ENCODE measurements at regions not wholly inside any gene's neighbourhood (a gene's known extent, or its start where the extent isn't known, plus 50 kb on each side); places are given as distances from the start of the nearest gene placed in this dataset.

- no peaks in the 10 kb centered on the region for H3K36me3 ChIP-seq (replicated peaks)
- no peak overlapping the region for H3K27ac ChIP-seq
- no peaks in the 10 kb centered on the region for H3K27me3 ChIP-seq (replicated peaks)
- TF ChIP-seq, protein P1, sequence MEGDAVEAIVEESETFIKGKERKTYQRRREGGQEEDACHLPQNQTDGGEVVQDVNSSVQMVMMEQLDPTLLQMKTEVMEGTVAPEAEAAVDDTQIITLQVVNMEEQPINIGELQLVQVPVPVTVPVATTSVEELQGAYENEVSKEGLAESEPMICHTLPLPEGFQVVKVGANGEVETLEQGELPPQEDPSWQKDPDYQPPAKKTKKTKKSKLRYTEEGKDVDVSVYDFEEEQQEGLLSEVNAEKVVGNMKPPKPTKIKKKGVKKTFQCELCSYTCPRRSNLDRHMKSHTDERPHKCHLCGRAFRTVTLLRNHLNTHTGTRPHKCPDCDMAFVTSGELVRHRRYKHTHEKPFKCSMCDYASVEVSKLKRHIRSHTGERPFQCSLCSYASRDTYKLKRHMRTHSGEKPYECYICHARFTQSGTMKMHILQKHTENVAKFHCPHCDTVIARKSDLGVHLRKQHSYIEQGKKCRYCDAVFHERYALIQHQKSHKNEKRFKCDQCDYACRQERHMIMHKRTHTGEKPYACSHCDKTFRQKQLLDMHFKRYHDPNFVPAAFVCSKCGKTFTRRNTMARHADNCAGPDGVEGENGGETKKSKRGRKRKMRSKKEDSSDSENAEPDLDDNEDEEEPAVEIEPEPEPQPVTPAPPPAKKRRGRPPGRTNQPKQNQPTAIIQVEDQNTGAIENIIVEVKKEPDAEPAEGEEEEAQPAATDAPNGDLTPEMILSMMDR (IDR thresholded peaks at IDR 0.05; ENCODE audit: low read depth, low read length, missing control alignments) = no peak
- DNase-seq = no peak
- in situ Hi-C loops (cut with HindIII; ENCODE audit: low pct_ligation_motif_present, low sequenced_read_pairs) = no loop called here
- H3K4me3 ChIP-seq (ENCODE audit: low read depth, low read length) = no peak overlapping the region
Measured at GRCh38 chr18:10275486-10275885, 178.9 kb upstream of the APCDD1 start.

GRCh38 chr18:10278265-10278664 is 176.2 kb upstream of the APCDD1 start:
- TF ChIP-seq, protein P1 (IDR thresholded peaks at IDR 0.05; ENCODE audit: low read depth, low read length, missing control alignments) = no peak
- no peak for DNase-seq
- no peaks in the 10 kb centered on the region for H3K36me3 ChIP-seq (replicated peaks)
- no peak overlapping the region for H3K27ac ChIP-seq
- H3K4me3 ChIP-seq (ENCODE audit: low read depth, low read length) = no peak overlapping the region
- in situ Hi-C loops (cut with HindIII; ENCODE audit: low pct_ligation_motif_present, low sequenced_read_pairs) = no loop called here
- no peaks in the 10 kb centered on the region for H3K27me3 ChIP-seq (replicated peaks)

DNA sequence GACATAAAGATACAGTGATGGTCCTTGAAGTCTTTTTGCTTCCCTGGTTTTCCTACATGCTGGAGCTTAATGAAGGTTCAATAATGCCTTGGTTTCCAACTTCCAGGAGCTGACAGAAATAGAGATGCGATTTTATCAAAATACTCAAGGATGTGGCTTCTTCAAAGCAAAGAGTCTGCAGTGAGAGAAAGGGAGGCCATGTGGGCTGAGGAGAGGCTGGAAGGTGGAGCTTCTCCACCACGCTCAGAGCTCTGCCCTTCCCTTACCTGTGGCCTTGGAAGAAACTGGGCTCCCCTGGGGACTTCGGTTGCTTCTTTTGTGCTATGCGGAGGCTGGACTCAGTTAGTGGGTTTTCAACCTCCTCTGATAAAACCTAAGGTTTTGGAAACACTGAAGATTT is 175.0 kb upstream of the APCDD1 start:
- Histone ChIP-seq H3K27me3 (replicated peaks) (no peaks in the 10 kb centered on the region), H3K27ac (no peak overlapping the region), H3K4me3 (ENCODE audit: low read depth, low read length) (no peak overlapping the region), H3K36me3 (replicated peaks) (no peaks in the 10 kb centered on the region)
- DNase-seq = no peak
- in situ Hi-C loops (cut with HindIII; ENCODE audit: low pct_ligation_motif_present, low sequenced_read_pairs) = no loop called here
- TF ChIP-seq, protein P1 (IDR thresholded peaks at IDR 0.05; ENCODE audit: low read depth, low read length, missing control alignments) = no peak

GRCh38 chr18:10279905-10280644 is 174.4 kb upstream of the APCDD1 start:
- in situ Hi-C loops (cut with HindIII; ENCODE audit: low pct_ligation_motif_present, low sequenced_read_pairs) = no loop called here
- TF ChIP-seq, protein P1 (IDR thresholded peaks at IDR 0.05; ENCODE audit: low read depth, low read length, missing control alignments) = no peak
- Histone ChIP-seq H3K36me3 (replicated peaks) (no peaks in the 10 kb centered on the region), H3K27me3 (replicated peaks) (no peaks in the 10 kb centered on the region), H3K4me3 (ENCODE audit: low read depth, low read length) (no peak overlapping the region), H3K27ac (no peak overlapping the region)
- DNase-seq = no peak

GRCh38 chr18:10284540-10285282 is 169.7 kb upstream of the APCDD1 start:
- H3K27me3 ChIP-seq (replicated peaks) = no peaks in the 10 kb centered on the region
- no peak overlapping the region for H3K4me3 ChIP-seq (ENCODE audit: low read depth, low read length)
- H3K27ac ChIP-seq = no peak overlapping the region
- in situ Hi-C loops (cut with HindIII; ENCODE audit: low pct_ligation_motif_present, low sequenced_read_pairs) = no loop called here
- H3K36me3 ChIP-seq (replicated peaks) = no peaks in the 10 kb centered on the region
- TF ChIP-seq, protein P1 (IDR thresholded peaks at IDR 0.05; ENCODE audit: low read depth, low read length, missing control alignments) = no peak
- no peak for DNase-seq

Data from brain microvascular endothelial cell (primary cell).